ENCODE measurements at regions not wholly inside any gene's neighbourhood (a gene's known extent, or its start where the extent isn't known, plus 50 kb on each side); places are given as distances from the start of the nearest gene placed in this dataset.

- no peak for TF ChIP-seq CTCF (IDR thresholded peaks at IDR 0.05; ENCODE audit: low read depth, low read length)
- DNase-seq (ENCODE audit: low read depth in 2 of 2) = no peak
- no peak overlapping the region for H3K4me3 ChIP-seq (replicated peaks in 1 of 2; ENCODE audit: low read depth in 2 of 2, low read length in 2 of 2)
Observed at GRCh38 chr5:115683081-115683480, 57.2 kb upstream of the TMED7 start.
